Liver (tissue), 8 donors: ENCODE measurements at regions not wholly inside any gene's neighbourhood (a gene's known extent, or its start where the extent isn't known, plus 50 kb on each side); places are given as distances from the start of the nearest gene placed in this dataset.

Source experiments
- DNase-seq: peaks from one replicate; pipeline ENCODE4 v3.0.0-alpha.2; 2017; ENCODE audit warnings: low spot score
- H3K27ac ChIP-seq, 2 donors: one replicate each; pipeline ENCODE4 v1.7.0; 2013; ENCODE audit warnings: inconsistent platforms in 2 of 2, low read length in 2 of 2, control low read depth in 1 of 2, low read depth in 1 of 2, mild to moderate bottlenecking in 1 of 2
- H3K27me3 ChIP-seq, 4 donors: one replicate each; pipeline versions ENCODE4 v1.6.1 to v1.7.0; 2013; ENCODE audit warnings: low read length in 3 of 4, inconsistent platforms in 1 of 4, mild to moderate bottlenecking in 1 of 4, moderate library complexity in 1 of 4; ENCODE audit not compliant: control insufficient read depth in 4 of 4, insufficient read depth in 4 of 4
- H3K36me3 ChIP-seq, 4 donors: one replicate each; pipeline versions ENCODE4 v1.6.1 to v1.7.0; 2013; ENCODE audit warnings: low read length in 3 of 4, mild to moderate bottlenecking in 3 of 4, low read depth in 1 of 4, moderate library complexity in 1 of 4; ENCODE audit not compliant: control insufficient read depth in 4 of 4, insufficient read depth in 3 of 4
- H3K4me1 ChIP-seq, 4 donors: one replicate each; pipeline versions ENCODE4 v1.6.1 to v1.7.0; 2013; ENCODE audit warnings: low read length in 3 of 4, mild to moderate bottlenecking in 3 of 4, moderate library complexity in 1 of 4; ENCODE audit not compliant: control insufficient read depth in 4 of 4, insufficient read depth in 4 of 4
- H3K4me3 ChIP-seq, 3 donors: one replicate each; pipeline versions ENCODE4 v1.6.1 to v1.7.0; 2013; ENCODE audit warnings: low read length in 3 of 3, control low read depth in 1 of 3, low read depth in 1 of 3, mild to moderate bottlenecking in 1 of 3
- H3K9ac ChIP-seq, 2 donors: one replicate each; pipeline ENCODE4 v1.7.0; 2013; ENCODE audit warnings: low read length in 2 of 2, mild to moderate bottlenecking in 2 of 2, moderate library complexity in 2 of 2, control low read depth in 1 of 2, low read depth in 1 of 2
- H3K9me3 ChIP-seq, 4 donors: one replicate each; pipeline versions ENCODE4 v1.6.1 to v1.7.0; 2013; ENCODE audit warnings: low read length in 3 of 4; ENCODE audit not compliant: control insufficient read depth in 4 of 4
- CTCF ChIP-seq: fragments of 150-350 bp; IDR thresholded peaks from 2 replicates; pipeline ENCODE4 v1.5.1; 2017; ENCODE audit warnings: improper control_type of control experiment, low read depth, low read length; ENCODE audit not compliant: missing input control
- EGR1 ChIP-seq, 2 donors: IDR thresholded peaks; 2 replicates each; pipeline ENCODE4 v1.6.1; 2016 to 2018; ENCODE audit warnings: antibody characterized with exemption in 2 of 2, low read depth in 2 of 2
- FOXA1 ChIP-seq: IDR thresholded peaks from 2 replicates; pipeline ENCODE4 v1.6.1; 2016; ENCODE audit warnings: antibody characterized with exemption
- FOXA2 ChIP-seq: IDR thresholded peaks from 2 replicates; pipeline ENCODE4 v1.6.1; 2016; ENCODE audit warnings: antibody characterized with exemption
- GABPA ChIP-seq, 2 donors: IDR thresholded peaks in 1 of 2; conservative IDR thresholded peaks in 1 of 2; 2 replicates each; pipeline ENCODE4 v1.6.1; 2016; ENCODE audit warnings: antibody characterized with exemption in 2 of 2, mild to moderate bottlenecking in 1 of 2, moderate library complexity in 1 of 2
- HNF4G ChIP-seq: IDR thresholded peaks from 2 replicates; pipeline ENCODE4 v1.6.1; 2016; ENCODE audit warnings: antibody characterized with exemption
- JUND ChIP-seq, 2 donors: IDR thresholded peaks; 2 replicates each; pipeline ENCODE4 v1.6.1; 2016; ENCODE audit warnings: antibody characterized with exemption in 2 of 2
- MAX ChIP-seq: IDR thresholded peaks from 2 replicates; pipeline ENCODE4 v1.6.1; 2016; ENCODE audit warnings: antibody characterized with exemption
- RAD21 ChIP-seq, 2 donors: IDR thresholded peaks; 2 replicates each; pipeline ENCODE4 v1.6.1; 2016; ENCODE audit warnings: antibody characterized with exemption in 2 of 2, mild to moderate bottlenecking in 2 of 2
- RXRA ChIP-seq, 2 donors: IDR thresholded peaks; 2 replicates each; pipeline ENCODE4 v1.6.1; 2017 to 2018; ENCODE audit warnings: antibody characterized with exemption in 2 of 2, mild to moderate bottlenecking in 1 of 2
- SP1 ChIP-seq: IDR thresholded peaks from 2 replicates; pipeline ENCODE4 v1.6.1; 2018; ENCODE audit warnings: antibody characterized with exemption, mild to moderate bottlenecking
- TAF1 ChIP-seq: conservative IDR thresholded peaks from 2 replicates; pipeline ENCODE4 v1.6.1; 2016; ENCODE audit warnings: antibody characterized with exemption, mild to moderate bottlenecking
- YY1 ChIP-seq: IDR thresholded peaks from 2 replicates; pipeline ENCODE4 v1.6.1; 2016; ENCODE audit warnings: antibody characterized with exemption, mild to moderate bottlenecking
- ZBTB33 ChIP-seq: IDR thresholded peaks from 2 replicates; pipeline ENCODE4 v1.6.1; 2016; ENCODE audit warnings: antibody characterized with exemption
- WGBS: extraction: QIAGEN DNeasy Blood & Tissue Kit; methylation state at CpG from one replicate; pipeline ENCODE4 v1.1.7; 2013; 5-methylcytosine and 5-hydroxymethylcytosine counted together
- donor health status: healthy.
- donor health status: healthy.
- donor health status: healthy.
- donor health status: healthy.
- donor health status: healthy.

GRCh38 chr2:12396699-12397098 is 320.0 kb upstream of the TRIB2 start:
- H3K36me3 ChIP-seq, result no peaks in the 10 kb centered on the region
- no peak overlapping the region for H3K27ac ChIP-seq
- no peaks in the 10 kb centered on the region for H3K4me1 ChIP-seq
- no peak overlapping the region for H3K9ac ChIP-seq
- TF ChIP-seq FOXA1, result no peak
- no peak for TF ChIP-seq FOXA2
- no peak for TF ChIP-seq RAD21 (IDR thresholded peaks at IDR 0.05)
- TF ChIP-seq MAX, result no peak
- TF ChIP-seq HNF4G, result no peak
- TF ChIP-seq JUND (IDR thresholded peaks at IDR 0.05), result no peak
- no peak for TF ChIP-seq RXRA (IDR thresholded peaks at IDR 0.05)
- TF ChIP-seq GABPA (IDR thresholded peaks at IDR 0.05 in 1 of 2, conservative IDR thresholded peaks at IDR 0.05 in 1 of 2), result no peak
- no peak for TF ChIP-seq CTCF
- TF ChIP-seq SP1, result no peak
- H3K9me3 ChIP-seq, result no peaks in the 10 kb centered on the region
- no peak overlapping the region for H3K4me3 ChIP-seq
- no peaks in the 10 kb centered on the region for H3K27me3 ChIP-seq
- no peak for DNase-seq
- 87% methylated on average over 6 of the region's 6 CpGs for WGBS

- H3K9ac ChIP-seq, result no peak overlapping the region
- no peaks in the 10 kb centered on the region for H3K9me3 ChIP-seq
- H3K27ac ChIP-seq, result no peak overlapping the region
- no peak overlapping the region for H3K4me3 ChIP-seq
- no peak for DNase-seq
- TF ChIP-seq MAX, result no peak
- TF ChIP-seq EGR1 (IDR thresholded peaks at IDR 0.05; ENCODE audit: low read depth in 2 of 2), result no peak
- no peak for TF ChIP-seq HNF4G
- no peak for TF ChIP-seq FOXA2
- no peak for TF ChIP-seq YY1
- no peak for TF ChIP-seq TAF1
- no peak for TF ChIP-seq RAD21 (IDR thresholded peaks at IDR 0.05)
- no peak for TF ChIP-seq CTCF
- no peak for TF ChIP-seq SP1
- no peak for TF ChIP-seq FOXA1
- no peak for TF ChIP-seq GABPA (IDR thresholded peaks at IDR 0.05 in 1 of 2, conservative IDR thresholded peaks at IDR 0.05 in 1 of 2)
- TF ChIP-seq ZBTB33, result no peak
- H3K4me1 ChIP-seq, result no peaks in the 10 kb centered on the region
- no peaks in the 10 kb centered on the region for H3K27me3 ChIP-seq
- 62% methylated on average over 9 of the region's 9 CpGs for WGBS
- H3K36me3 ChIP-seq, result no peaks in the 10 kb centered on the region
These were observed 318.9 kb upstream of the TRIB2 start for GRCh38 chr2:12397854-12398253.
